ENCODE measurements at regions not wholly inside any gene's neighbourhood (a gene's known extent, or its start where the extent isn't known, plus 50 kb on each side); places are given as distances from the start of the nearest gene placed in this dataset.

DNA sequence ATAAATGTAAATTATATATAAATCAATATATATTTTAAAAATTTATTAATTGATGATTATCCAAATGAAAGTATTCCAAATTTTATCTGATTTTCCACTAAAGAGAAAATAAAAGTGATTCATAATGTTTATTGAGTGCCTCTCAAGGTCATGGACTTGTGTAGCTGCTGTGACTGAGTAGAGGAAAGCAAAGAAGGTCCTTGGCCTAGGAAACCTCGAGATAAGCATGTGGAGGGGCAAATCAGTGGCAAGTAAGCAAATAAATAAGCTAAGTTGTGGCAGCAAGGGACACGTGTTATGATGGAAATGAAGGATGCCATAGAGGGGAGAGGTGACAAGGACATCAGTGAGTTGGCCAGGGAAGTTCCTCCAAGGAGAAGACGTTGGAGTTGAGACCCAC is 866.1 kb upstream of the ID2 start:
- no peak for DNase-seq (ENCODE audit: low spot score)

DNA sequence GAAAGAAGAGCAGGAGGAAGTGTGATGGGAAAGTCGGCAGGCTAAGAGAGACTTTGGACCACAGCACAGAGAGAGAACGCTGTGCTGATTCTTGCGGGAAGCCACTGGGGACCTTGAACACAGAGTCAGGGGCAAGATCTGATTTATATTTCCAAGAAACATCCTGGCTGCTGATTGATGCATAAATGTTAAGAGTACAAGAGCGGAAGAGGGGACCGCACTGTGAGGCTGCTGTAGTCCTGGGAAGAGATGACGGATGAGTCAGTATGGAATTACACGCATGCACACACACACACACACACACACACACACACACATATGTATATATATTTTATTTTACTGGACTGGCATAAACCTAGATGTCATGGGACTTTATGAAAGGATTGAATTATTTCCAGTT is 865.6 kb upstream of the ID2 start:
- DNase-seq (ENCODE audit: low spot score) = no peak

DNA sequence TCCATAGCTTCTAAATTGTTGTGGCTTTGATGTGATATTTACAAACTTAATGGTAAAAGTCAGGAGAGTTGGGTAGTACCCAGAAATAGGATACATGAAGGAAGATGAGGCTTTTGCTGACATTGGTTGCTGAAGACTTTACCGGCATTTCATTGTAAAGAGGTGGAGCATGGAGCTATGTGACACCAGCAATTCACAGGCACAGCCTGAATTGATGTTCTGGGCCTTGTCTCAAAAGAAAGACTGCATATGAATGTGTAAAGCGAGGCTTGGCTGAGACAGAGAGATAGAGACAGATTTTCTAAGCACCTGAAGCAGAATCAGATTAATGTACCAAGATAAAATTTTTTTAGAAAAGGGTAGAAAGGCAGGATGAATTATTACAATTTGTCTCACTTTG is 864.9 kb upstream of the ID2 start:
- no peak for DNase-seq (ENCODE audit: low spot score)

DNA sequence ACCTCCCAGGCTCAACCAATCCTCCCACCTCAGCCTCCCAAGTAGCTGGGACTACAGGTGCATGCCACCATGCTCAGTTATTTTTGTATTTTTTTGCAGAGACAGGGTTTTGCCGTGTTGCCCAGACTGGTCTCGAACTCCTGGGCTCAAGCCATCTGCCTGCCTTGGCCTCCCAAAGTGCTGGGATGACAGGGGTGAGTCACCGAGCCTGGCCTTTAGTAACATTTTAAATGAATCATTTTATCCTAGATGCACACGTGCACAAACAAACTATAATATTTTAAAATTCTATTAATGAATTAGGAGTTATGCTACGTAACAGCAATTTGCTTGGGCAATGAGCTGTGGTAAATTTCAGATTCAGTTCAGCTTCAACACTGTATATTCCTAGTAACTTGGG is 862.5 kb upstream of the ID2 start:
- DNase-seq (ENCODE audit: low spot score) = no peak

DNA sequence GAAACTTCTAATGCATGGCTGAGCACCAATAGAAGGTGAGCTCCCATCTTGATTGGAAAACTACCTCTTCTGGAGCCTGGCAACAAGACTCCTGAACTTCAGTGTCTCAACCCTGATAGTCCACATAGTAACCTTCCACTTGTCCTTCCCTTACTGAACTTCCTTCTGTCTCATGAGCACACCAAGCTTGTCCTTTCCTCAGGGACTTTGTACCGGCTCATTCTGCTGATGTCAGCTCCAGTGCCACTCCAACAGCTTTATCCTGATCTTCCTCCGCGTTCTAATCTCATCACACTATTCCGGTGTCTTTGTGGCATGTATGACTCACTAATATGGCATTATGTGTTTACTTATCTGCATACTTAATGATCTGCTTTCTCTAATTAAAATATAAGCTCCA is 862.0 kb upstream of the ID2 start:
- DNase-seq (ENCODE audit: low spot score) = peak; percentile 11

DNA sequence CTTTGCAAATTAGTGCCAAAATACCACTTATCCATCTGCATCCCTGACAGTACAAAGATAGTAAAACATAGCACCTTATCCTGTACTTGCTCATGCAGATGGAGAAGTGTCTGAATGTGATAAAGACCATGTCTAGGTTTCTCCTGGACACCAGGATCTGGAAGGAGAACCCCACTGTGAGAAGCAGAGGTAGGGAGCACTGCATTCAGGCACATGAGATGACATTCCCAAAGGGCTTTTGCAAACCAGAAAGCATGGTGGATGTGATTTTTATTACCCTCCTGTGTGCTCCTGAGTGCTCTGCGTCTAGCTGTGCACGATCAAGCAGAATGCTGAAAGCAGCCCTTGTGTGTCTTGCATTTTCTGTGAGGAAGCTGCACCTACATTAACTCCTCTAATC is 857.6 kb upstream of the ID2 start:
- no peak for DNase-seq (ENCODE audit: low spot score)

DNA sequence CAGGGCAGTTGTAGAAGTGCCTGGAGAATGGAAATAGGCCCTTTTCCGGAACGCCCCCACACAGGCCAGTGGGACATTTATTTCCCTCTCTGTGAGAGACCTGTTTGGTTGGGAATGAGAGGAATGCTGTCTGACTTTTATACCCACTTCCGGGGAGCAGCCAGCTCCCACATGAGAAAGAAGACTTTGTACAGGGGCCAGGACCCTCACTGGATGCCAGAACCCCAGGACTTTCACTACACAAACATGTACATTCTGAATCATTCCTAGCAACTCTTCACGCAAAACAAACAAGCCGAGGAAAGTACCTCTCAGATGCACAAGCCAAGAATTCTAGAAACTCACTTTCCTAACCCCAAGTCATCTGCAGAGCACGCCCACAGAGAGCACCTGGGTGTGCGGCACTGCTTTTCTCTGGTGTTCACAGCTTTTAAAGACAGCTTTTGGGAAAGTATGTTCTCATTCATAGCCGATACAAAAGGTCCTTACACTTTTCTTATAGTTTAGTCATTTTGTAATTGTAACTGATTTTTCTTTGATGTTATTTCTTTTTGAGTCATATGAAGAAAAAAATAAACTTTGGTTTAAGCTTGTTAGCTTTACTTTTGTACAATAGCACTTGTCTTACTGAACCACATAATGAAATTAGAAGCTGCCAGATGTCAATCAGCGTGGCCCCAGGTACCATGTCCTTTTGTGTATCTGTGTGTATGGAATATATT is 856.1 kb upstream of the ID2 start:
- peak; percentile 63 for DNase-seq (ENCODE audit: low spot score)

DNA sequence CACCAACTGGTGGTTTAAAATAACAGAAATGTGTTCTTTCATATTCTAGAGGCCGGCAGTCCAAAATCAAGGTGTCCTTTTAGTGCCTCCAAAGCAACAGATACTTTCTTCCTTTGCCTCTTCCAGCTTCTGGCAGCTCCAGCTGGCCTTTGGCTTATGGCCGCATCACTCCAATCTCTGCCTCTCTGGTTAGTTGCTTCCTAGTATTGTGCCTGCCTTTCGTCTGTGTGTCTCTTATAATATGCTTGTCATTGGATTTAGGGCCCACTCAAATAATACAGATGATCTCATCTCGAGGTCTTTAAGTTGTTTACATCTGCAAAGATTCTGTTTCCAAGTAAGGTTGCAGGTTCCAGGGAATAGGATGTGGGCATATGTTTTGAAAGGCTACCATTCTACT is 855.2 kb upstream of the ID2 start:
- no peak for DNase-seq (ENCODE audit: low spot score)

DNA sequence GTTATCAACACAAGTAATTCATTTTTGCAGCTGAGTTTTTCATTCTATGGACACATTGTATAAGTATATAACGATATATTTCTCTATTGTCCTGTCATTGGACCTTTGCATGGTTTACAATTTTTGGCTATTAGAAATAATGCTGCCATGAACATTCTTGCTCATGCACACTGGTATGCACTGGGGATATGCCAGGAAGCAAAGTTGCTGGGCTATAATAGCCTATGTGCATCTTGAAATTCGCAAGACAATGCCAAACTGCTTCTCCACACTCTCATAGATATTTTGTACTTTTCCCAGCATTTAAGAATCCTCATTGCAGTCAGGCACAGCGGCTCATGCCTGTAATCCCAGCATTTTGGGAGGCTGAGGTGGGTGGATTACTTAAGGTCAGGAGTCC is 852.6 kb upstream of the ID2 start:
- no peak for DNase-seq (ENCODE audit: low spot score)

DNA sequence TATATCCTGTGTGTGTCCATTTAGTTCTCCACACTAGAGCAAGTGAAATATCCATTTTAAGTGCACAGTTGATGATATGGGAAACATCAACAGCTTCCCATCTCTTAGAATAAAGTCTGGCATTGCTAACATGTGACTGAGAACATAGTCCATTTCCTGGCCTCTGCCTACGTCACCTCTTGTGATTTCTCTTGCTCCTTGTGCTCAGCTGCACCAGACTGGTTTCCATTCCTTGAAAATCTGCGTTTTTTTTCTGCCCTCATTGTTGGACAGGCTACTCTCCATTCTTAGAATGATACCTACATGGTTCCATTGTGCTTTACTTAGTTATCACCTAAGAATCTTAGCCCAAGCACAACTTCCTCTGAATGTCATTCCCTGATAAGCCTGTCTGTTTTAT is 851.2 kb upstream of the ID2 start:
- no peak for DNase-seq (ENCODE audit: low spot score)

DNA sequence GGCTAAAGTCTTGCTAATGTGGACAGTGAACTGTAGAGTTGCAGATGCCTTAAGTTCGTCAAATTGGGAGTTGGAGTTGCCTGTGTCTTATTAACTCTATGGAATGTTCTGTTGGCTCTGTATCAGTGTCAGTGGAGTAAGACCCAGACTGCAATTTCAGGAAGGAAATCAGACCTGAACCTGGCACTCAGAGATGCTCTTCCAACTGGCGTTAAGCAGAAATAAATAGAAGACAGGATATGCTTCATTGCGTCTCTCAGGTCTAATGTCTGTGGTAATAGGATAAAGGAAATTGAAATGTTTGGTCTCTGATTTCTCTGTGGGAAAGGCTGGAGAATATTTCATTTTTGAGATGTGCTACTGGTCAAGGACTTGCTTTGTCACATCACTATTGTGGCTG is 846.7 kb upstream of the ID2 start:
- DNase-seq (ENCODE audit: low spot score) = no peak

DNA sequence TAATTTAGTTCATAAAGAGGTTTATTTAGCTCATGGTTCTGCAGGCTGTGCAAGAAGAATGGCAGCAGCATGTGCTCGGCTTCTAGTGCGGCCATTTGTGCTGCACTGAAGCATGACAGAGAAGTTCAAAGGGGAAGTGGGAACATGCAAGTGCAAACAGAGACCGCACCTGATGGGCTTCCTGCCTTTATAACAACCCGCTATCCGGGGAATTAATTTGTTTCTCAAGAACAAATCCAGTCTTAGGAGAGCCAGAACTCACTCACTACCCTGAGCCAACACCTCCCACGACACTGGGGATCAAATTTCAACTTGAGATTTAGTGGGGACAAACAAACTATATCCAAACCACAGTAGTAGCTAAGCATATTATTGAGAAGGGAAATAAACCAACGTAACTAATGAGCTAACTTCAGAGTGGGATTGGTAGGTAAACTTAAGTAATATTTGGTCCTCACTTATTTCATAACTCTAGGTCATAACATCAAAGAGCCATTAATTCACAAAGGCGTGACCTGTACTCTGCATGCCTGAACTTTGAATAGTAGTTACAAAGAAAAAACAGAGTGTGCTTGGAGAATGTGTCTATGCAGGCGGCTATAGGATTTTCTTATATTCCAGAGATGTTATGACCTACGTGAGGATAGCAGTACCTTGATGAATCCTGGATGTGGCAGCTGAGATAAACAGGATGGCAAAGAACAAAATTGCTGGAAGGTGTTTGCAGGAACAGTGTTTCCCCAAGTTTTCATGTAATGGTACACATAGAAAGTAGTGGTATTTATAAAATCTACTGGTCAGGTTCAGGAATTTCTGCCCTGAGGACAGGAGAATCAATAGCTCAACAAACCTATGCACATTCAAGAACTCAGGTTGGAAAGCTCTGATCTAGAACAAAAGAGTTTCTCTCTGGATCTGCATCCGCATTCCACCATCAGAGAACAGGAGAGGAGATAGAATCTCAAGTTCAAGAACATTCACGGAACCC is 845.9 kb upstream of the ID2 start:
- DNase-seq (ENCODE audit: low spot score) = peak; percentile 29

DNA sequence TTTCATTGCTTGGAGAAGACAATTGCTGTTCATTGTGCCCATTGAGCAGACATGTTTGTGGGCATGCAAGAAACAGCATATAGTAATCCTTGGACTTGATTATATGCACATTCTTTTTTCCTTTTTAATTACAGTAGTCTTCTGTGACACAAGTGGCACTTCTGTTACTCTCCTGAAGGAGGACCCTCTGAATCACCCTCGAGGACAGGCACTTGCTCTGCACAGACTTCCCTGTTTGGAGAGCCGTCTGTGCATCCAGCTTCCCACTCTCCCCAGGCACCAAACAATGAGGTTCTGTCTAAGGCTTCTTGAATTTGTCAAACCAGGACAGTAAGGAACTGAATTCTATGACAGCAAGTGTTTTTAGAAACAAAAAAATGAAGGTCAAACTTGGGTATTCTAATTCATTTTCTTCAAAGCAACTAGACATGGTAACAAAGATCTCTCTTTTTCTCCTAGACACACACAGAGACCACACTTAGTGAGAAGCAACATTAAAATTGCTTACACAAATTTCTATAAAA is 844.6 kb upstream of the ID2 start:
- no peak for DNase-seq (ENCODE audit: low spot score)

DNA sequence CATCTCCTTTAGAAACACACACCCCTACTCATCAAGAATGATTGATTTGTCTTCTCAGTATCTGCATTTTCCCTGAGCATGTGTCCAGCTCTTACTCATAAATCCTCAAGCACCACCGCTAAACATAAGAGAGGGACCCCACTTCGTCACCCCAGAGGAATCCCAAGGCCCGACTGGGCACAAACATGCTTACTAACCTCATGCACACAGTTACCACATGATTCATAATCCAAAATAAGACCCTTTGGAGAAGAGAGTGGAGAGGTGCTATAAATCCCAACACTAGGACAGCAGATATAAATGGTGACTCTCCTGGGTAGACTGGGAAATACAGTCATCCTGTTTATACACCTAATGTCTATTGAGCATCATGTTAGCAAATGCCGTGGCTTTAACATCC is 843.2 kb upstream of the ID2 start:
- no peak for DNase-seq (ENCODE audit: low spot score)

DNA sequence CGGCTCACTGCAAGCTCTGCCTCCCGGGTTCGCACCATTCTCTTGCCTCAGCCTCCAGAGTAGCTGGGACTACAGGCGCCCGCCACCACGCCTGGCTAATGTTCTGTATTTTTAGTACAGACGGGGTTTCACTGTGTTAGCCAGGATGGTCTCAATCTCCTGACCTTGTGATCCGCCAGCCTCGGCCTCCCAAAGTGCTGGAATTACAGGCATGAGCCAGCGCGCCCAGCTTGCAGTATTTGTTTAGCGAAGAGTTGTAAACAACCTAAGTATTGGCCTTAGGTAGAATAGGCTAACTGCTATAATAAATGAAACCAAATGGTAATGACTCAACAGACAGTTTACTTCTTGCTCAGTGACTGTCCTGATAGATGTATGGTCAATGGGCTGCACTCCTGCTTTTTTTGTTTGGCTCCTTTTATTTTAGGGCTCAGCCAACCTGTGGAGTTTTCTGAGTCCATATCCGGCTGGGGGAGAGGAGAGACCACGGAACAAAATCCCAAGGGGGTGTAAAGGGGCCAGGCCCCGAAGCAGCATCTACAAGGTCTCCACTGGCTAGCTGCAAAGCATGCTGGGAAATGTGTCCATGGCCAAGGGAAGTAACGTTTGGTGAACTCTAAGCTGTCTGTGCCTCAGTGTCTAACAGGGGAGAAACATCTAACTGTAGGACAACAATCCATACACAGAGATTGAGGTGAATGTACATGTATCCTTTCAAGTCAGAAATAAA is 841.0 kb upstream of the ID2 start:
- DNase-seq (ENCODE audit: low spot score) = no peak

DNA sequence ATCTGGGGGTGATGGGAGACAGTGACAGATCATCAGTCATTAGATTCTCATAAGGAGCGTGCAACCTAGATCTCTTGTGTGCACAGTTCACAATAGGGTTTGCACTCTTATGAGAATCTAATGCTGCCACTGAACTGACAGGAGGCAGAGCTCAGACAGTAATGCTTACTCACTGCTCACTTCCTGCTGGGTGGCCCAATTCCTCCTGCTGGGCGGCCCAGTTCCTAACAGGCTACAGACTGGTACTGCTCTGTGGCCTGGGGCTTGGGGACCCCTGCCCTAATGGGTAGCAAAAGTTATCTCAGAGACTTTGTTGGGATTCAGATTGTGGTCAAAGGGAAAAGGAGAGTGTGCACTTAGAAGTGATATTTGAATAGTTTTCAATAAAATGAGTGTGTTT is 840.1 kb upstream of the ID2 start:
- DNase-seq (ENCODE audit: low spot score) = no peak

DNA sequence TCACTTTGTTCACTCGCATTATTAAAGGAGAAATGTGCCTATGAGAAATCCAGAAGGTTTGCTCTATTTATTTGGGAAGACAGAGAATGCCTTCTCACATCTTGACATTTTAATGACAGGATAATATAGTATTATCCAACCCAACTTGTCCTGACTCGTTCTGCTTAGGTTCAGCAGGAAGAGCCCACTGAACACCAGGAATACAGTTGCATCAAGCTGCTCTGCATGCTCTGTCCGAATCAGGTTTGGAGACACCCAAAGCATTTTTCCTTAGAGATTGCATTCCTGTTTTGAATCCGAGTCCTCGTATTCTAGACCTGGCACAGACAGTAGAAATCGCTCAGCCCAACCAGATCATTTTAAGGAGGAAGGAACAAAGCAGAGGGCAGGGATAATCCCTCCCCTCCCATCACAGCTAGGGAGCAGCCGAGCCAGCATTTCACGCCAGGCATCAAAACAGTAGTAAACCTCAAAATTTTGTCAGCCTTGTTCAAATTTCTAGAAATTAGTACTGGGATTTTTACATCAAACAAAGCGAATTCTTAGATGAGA is 837.4 kb upstream of the ID2 start:
- DNase-seq (ENCODE audit: low spot score) = no peak

DNA sequence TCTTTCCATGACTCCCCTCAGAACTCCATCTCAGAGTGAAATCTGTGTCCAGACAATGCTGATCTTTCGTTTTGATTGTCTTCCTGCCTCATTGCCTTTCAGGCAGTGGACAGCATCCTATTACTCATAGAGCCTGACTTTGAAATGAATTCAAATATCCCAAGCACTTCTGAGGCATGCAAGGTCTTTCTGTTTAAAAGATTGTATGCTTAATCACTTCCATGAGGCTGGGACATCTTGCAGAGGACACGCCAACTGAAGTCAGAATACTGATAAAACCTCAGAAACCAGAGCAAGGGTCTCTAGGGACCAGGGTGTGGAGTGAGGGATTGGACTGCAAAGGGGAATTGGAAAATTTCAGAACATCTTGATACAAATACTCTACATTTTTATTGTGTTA is 836.5 kb upstream of the ID2 start:
- DNase-seq (ENCODE audit: low spot score) = no peak

DNA sequence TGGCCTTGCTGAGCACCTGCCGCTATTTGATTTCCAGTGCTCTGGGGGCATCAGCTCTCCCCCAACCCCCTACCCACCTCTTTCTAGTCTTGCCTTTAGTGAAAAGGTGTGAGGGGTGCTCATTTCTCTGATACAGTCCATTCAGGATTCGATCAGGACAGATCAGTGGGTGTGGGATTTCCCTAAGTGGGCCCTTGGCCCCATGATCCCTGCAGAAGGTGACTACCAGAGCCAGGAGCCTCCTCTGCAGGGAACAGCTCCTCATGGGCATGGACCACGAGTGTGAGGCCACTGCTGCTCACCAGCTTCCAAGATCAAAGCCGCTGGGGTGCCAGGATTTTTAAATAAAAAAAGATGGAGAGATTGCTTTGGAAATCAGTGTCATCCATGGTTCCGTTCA is 835.2 kb upstream of the ID2 start:
- no peak for DNase-seq (ENCODE audit: low spot score)

DNA sequence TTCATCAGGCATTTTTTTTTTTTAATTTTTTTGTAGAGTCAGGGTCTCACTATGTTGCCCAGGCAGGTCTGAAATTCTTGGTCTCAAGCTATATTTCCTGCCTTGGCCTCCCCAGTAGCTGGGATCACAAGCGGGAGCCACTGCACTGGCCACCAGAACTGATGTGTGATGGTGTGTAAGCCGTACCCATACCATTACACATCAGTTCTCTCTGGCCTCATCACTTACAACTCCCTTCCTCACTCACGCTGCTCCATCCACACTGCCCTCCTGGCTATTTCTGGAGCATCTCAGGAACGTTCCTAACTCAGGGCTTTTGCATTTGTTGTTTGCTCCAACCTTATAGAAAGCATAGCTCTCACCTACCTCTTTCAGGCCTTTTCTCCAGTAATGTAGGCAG is 834.5 kb upstream of the ID2 start:
- no peak for DNase-seq (ENCODE audit: low spot score)

DNA sequence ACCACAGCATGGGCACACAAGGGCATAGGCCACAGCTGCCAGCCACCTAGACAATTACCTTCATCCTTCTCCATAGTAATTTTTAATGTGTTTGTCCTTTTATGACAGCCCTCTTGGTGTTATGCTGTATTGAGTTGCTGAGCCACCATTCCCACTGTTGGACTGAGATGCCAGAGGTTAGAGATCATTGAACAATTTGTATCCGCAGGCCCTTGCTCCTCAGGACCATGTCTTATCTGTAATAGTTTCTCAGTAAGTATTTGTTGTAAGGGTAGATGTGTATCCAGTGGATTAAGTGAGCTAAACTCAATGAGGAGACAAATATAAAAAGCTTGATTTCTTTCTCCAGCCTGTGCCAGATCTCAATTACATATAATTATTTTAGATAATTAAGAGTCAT is 832.8 kb upstream of the ID2 start:
- DNase-seq (ENCODE audit: low spot score) = no peak

DNA sequence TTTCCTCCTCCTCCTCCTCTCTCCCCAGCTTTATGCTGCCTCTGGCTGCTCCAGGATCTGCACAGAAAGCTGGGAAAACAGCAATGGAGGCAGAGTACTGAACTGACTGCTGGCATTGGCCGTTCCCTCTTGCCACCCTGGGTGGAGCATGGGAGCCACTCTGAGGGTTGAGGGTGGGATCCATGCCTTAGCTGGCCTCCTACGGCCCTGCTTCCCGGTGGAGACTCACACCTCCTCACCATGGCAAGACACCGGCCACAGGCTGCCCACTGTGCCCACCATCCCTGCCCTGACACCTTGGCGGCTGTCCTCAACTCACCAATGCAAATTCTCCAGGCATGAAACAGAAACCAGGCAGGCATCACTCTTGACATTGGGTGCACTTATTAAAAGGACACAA is 832.3 kb upstream of the ID2 start:
- DNase-seq (ENCODE audit: low spot score) = no peak
